ENCODE measurements at regions not wholly inside any gene's neighbourhood (a gene's known extent, or its start where the extent isn't known, plus 50 kb on each side); places are given as distances from the start of the nearest gene placed in this dataset.

DNA sequence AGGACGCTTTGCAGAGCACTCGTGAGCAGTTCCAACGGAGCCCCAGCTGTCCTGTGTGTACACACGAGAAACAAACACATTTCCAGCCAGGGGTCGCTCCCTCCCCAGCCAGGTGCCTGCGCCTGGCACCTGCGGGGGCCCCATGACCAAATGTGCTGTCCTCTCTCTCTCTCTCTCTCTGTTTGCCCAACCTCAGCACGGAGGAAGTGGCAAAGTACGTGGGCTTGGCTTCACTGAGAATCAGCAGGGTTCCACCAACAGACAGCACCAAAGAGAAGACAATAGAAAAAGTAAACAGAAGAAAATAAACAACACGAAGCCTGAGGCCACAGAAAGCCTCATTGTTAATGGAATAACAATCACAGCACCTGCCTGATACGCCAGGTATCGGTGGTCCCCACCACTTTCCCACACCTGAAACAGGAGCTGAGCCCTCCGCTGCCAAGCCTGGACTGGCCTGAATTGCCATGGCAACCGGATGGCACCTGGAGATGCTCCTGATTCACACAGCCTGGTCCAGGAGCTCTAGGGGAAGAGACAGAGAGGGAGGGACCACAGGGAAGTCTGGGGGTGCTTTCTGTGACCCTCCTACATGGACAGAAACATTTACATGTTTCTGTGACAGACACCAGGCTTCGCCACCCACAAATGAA is 103.9 kb upstream of the CACNA1A start:
- H3K4me3 Mint-ChIP-seq = no peak overlapping the region
- H3K27me3 Mint-ChIP-seq = peaks cover 2% of the 10 kb centered on the region
- H3K27ac Mint-ChIP-seq = no peak overlapping the region
- no peaks in the 10 kb centered on the region for H3K9me3 Mint-ChIP-seq
- POLR2A ChIA-PET = no interaction called here
- peaks cover 4% of the 10 kb centered on the region for H3K4me1 Mint-ChIP-seq
- DNase-seq = no peak
- ATAC-seq (ENCODE audit: low read depth) = peak; percentile 42
- H3K36me3 Mint-ChIP-seq = no peaks in the 10 kb centered on the region

DNA sequence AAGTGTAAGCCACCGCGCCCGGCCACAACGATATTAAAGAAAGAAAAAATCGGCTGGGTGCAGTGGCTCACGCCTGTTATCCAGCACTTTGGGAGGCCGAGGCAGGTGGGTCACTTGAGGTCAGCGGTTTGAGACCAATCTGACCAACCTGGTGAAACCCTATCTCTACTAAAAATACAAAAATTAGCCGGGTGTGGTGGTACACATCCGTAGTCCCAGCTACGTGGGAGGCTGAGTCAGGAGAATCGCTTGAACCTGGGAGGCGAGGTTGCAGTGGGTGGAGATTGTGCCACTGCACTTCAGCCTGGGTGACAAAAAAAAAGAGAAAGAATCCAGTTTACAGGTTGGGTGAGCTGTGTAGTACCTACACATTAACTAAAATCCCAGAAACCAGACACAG is 99.9 kb upstream of the CACNA1A start:
- H3K9me3 Mint-ChIP-seq = no peaks in the 10 kb centered on the region
- no peak overlapping the region for H3K4me3 Mint-ChIP-seq
- no peaks in the 10 kb centered on the region for H3K36me3 Mint-ChIP-seq
- POLR2A ChIA-PET = no interaction called here
- H3K4me1 Mint-ChIP-seq = peaks cover 4% of the 10 kb centered on the region
- H3K27ac Mint-ChIP-seq = no peak overlapping the region
- ATAC-seq (ENCODE audit: low read depth) (no peak), DNase-seq (no peak)
- H3K27me3 Mint-ChIP-seq = peaks cover 10% of the 10 kb centered on the region

DNA sequence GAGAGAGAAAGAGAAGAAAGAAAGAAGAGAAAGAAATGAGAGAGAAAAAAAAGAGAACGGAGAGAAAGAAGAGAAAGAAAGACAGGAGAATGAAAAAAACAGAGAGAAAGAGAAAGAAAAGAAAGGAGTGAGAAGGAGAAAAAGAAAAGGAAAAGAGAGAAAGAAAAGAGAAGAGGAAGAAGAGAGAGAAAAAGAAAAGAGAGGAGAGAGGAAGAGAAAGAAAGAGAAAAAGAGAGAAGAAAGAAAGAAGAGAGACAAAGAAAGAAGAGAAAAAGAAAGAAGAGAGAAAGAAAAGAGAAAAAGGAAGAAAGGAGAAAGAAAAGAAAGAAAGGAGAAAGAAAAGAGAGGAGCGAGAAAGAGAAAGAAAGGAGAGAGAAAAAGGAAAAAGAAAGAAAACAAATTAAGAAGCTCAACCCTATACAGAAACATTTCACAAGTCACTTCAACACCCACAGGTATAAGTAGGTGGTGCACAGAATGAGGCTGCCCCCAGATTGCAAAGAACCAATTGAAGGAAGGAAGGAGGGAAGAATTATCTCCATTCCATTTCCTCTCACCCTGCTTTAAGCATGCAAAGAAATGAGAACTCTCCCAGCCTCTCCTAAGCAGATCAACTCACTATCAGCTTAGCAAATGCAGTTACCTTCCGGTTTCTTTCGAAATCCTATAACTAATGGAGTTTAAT is 98.8 kb upstream of the CACNA1A start:
- Mint-ChIP-seq H3K36me3 (no peaks in the 10 kb centered on the region), H3K4me1 (peaks cover under 1% of the 10 kb centered on the region), H3K4me3 (no peak overlapping the region), H3K27me3 (peaks cover 12% of the 10 kb centered on the region), H3K9me3 (no peaks in the 10 kb centered on the region), H3K27ac (no peak overlapping the region)
- POLR2A ChIA-PET = no interaction called here
- DNase-seq = no peak
- no peak for ATAC-seq (ENCODE audit: low read depth)

DNA sequence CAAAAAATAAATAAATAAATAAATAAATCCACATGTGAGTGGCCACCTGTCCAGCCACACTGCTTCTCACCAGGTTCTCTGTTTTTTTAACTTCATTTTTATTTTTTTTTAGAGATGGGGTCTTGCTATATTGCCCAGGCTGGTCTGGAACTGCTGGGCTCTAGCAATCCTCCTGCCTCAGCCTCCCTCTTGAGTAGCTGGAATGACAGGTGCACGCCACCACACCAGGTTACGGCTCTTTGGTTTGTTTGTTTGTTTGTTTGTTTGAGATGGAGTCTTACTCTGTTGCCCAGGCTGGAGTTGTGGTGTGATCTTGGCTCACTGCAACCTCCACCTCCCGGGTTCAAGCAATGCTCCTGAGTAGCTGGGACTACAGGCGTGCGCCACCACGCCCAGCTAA is 94.5 kb upstream of the CACNA1A start:
- Mint-ChIP-seq H3K4me3 (no peak overlapping the region), H3K27ac (no peak overlapping the region), H3K4me1 (peaks cover 4% of the 10 kb centered on the region), H3K27me3 (peaks cover 18% of the 10 kb centered on the region), H3K36me3 (no peaks in the 10 kb centered on the region), H3K9me3 (no peaks in the 10 kb centered on the region)
- no peak for DNase-seq
- ATAC-seq (ENCODE audit: low read depth) = no peak
- POLR2A ChIA-PET = no interaction called here

DNA sequence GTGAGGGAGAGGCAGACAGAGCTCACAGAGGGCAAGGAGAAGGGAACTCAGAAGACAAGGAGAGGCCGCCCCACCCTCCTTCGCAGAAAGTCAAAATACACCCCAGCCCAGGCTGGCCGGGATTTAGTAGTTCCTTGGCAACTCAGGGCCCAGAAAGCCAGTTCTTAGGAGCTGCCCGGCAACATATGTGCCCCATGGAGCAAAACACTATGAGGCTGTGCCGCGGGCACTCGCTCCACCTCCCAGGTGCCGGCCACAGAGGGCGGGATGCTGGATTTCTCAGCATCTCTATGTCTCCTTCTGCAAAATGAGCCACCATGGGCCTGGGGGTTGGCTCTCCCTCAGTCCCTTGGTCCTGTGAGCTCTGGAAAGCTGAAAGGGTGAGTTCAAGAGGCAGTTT is 93.8 kb upstream of the CACNA1A start:
- peaks cover 18% of the 10 kb centered on the region for H3K27me3 Mint-ChIP-seq
- no peaks in the 10 kb centered on the region for H3K9me3 Mint-ChIP-seq
- DNase-seq = no peak
- no peaks in the 10 kb centered on the region for H3K36me3 Mint-ChIP-seq
- H3K4me1 Mint-ChIP-seq = peaks cover 4% of the 10 kb centered on the region
- POLR2A ChIA-PET = no interaction called here
- no peak overlapping the region for H3K27ac Mint-ChIP-seq
- no peak overlapping the region for H3K4me3 Mint-ChIP-seq
- no peak for ATAC-seq (ENCODE audit: low read depth)

DNA sequence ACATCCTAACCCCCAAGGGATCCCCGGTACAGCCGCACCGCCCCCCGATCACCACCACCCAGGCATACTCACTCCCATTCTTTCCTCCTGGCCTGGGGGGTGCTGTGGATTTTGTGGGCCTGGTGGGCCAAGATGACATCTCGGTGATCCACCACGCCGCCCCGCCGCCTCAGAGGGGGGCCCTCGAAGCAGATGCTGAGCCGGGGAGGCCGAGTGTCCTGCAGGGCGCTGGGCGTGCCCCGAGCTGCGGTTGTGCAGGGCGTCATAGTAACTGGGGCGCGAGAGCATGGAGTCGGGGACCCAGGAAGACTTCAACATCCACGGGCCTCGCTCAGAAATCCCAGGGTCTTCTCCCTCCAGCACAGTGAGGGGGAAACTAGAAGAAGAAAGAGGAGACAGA is 93.4 kb upstream of the CACNA1A start:
- Mint-ChIP-seq H3K9me3 (no peaks in the 10 kb centered on the region), H3K27me3 (peaks cover 18% of the 10 kb centered on the region), H3K27ac (no peak overlapping the region), H3K4me3 (no peak overlapping the region), H3K4me1 (peaks cover 4% of the 10 kb centered on the region), H3K36me3 (no peaks in the 10 kb centered on the region)
- DNase-seq (no peak), ATAC-seq (ENCODE audit: low read depth) (no peak)
- POLR2A ChIA-PET = no interaction called here

DNA sequence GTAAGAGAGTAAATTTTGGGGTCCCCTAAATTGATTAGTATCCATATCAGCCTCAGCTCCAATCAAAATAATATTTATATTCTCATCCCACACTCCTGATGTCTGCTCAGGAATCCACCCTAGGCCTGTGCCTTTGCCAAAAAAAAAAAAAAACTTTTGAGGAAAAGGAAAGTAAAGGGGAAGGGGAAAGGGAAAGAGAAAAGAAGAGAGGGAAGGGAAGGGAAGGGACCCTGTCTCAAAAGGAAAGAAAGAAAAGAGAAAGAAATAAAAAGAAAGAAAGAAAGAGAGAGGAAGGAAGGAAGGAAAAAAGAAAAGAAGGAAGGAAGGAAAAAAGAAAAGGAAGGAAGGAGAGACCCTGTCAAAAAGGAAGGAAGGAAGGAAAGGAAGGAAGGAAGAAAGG is 91.8 kb upstream of the CACNA1A start:
- ATAC-seq (ENCODE audit: low read depth) (no peak), DNase-seq (no peak)
- Mint-ChIP-seq H3K4me3 (no peak overlapping the region), H3K9me3 (no peaks in the 10 kb centered on the region), H3K27ac (no peak overlapping the region), H3K4me1 (peaks cover 4% of the 10 kb centered on the region), H3K36me3 (no peaks in the 10 kb centered on the region), H3K27me3 (peaks cover 18% of the 10 kb centered on the region)
- POLR2A ChIA-PET = no interaction called here

DNA sequence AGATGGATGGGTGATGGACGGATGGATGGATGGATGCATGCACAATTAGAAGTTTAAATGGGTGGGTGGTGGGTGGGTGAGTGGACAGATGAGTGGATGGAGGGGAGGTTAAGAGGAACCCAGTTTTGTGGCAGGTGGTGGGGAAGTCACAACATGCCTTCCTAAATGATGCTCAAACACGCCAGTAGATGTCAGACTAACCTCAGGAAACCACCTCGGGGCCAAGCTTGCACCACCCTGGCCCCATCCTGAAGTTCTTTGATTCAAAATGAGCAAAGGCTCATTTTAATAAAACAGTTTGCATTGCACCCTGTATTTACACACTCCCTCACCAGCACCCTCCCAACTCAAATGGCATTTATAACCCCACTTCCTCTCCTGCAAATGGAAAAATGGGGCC is 91.4 kb upstream of the CACNA1A start:
- POLR2A ChIA-PET = no interaction called here
- no peaks in the 10 kb centered on the region for H3K36me3 Mint-ChIP-seq

DNA sequence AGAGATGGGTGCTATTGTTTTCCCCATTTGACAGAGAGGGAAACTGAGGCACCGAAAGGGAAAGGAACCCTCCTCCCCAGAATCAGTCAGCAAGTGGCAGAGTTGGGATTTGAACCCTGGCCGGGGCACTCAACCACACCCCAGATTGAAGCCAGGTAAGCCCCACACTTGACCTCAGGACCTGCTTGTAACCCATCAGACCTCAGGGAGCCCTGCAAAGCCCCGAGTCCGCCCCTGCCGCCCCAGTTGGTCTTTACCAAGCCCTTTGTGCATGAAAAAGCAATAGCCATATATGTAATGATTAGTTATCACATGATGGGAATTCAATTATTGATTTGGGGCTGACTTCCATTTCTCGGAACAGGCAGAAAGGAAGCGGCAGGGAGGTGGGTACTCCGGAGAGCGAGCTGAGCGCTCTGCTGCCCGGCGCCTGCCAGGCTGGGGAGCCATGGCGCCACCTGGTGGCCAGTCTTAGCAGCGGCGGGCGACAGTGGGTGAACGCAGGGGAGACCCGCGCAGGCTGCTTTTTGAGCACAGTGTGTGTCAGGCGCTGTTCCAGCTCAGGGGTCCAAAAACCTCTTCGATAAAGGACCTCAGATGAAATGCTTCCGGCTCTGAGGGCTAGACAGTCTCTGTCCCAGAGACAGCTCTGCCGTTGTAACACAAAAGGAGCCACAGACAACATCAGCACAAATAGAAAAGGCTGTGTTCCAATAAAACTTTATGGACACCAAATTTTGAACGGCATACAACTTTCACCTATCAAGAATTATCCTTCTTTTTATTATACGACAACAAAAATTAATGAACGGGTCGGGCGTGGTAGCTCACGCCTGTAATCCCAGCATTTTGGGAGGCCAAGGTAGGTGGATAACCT is 82.9 kb upstream of the CACNA1A start:
- ATAC-seq (ENCODE audit: low read depth) (peak; percentile 97), DNase-seq (peak; percentile 91)
- Mint-ChIP-seq H3K27ac (no peak overlapping the region), H3K4me1 (no peaks in the 10 kb centered on the region), H3K4me3 (no peak overlapping the region), H3K27me3 (peaks cover 7% of the 10 kb centered on the region), H3K36me3 (no peaks in the 10 kb centered on the region), H3K9me3 (no peaks in the 10 kb centered on the region)
- POLR2A ChIA-PET = interaction anchor here (0.6 to 0.8 kb wide), 2 partner anchors 291 to 311 kb away, joined by 3 read pairs; no protein-coding TSS in a partner anchor

More for the DNA sequence above, 91.4 kb upstream of the CACNA1A start:
- DNase-seq (no peak), ATAC-seq (ENCODE audit: low read depth) (peak; percentile 74)
- Mint-ChIP-seq H3K4me3 (no peak overlapping the region), H3K4me1 (peaks cover 4% of the 10 kb centered on the region), H3K9me3 (no peaks in the 10 kb centered on the region), H3K27ac (no peak overlapping the region), H3K27me3 (peaks cover 18% of the 10 kb centered on the region)

DNA sequence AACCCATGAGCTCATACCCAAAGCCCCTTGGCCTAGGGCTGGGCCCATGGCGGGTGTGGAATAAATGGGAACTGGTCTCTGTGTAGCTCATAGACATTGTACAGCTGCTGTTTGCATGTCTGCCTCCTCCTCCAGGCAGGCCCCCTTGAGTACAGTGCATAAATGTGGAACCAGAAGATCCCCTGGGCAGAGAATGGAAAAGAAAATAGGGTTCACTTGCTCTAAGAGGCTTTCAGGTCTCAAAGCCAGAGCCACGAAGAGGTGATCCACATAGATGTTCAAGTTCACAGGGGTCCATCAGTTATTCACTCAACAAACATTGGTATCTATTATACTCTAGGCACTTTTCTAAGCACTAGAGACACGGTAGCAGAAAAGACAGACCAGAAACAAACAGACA is 79.2 kb upstream of the CACNA1A start:
- DNase-seq (no peak), ATAC-seq (ENCODE audit: low read depth) (no peak)
- POLR2A ChIA-PET = no interaction called here
- Mint-ChIP-seq H3K4me1 (no peaks in the 10 kb centered on the region), H3K27ac (no peak overlapping the region), H3K4me3 (no peak overlapping the region), H3K36me3 (no peaks in the 10 kb centered on the region), H3K27me3 (peaks cover 4% of the 10 kb centered on the region), H3K9me3 (no peaks in the 10 kb centered on the region)

DNA sequence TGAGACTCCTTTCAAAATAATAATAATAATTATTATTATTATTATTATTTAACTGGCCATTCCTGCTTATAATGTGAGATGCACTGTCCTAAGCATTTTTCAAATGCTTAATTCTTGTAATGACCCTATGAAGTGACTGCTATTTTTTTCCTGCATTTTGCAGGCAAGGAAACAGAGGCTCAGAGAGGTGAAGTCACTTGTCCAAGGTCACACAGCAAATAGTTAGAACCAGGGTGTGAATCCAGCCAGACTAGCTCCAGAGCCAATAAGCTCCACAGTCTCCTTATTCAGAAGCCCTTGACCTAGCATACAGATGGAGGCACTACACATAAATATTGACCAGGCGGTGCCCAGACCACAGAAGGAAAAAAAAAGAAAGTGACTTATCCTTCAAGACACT is 77.5 kb upstream of the CACNA1A start:
- H3K4me3 Mint-ChIP-seq = no peak overlapping the region
- H3K4me1 Mint-ChIP-seq = no peaks in the 10 kb centered on the region
- POLR2A ChIA-PET = no interaction called here
- H3K36me3 Mint-ChIP-seq = no peaks in the 10 kb centered on the region
- ATAC-seq (ENCODE audit: low read depth) (no peak), DNase-seq (no peak)
- H3K27ac Mint-ChIP-seq = no peak overlapping the region
- H3K27me3 Mint-ChIP-seq = peaks cover 4% of the 10 kb centered on the region
- H3K9me3 Mint-ChIP-seq = no peaks in the 10 kb centered on the region

DNA sequence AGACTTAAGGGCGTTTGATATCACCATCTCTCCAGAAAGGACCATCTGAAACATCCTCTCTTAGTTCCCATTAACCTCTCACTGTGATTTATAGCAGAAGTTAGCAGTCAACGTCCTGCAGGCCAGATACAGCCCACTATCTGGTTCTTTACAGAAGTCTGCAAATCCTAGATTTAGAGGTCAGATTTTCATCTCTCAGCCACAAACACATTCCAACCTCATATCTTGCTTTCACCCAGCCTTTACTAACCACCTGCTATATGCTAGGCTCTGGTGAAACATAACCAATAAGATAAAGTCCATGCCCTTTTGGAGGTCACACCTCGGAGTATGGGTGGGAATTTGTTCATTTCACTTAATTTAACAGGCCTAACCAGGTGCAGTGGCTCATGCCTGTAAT is 76.8 kb upstream of the CACNA1A start:
- no peaks in the 10 kb centered on the region for H3K9me3 Mint-ChIP-seq
- H3K27me3 Mint-ChIP-seq = peaks cover 2% of the 10 kb centered on the region
- no peaks in the 10 kb centered on the region for H3K4me1 Mint-ChIP-seq
- no peaks in the 10 kb centered on the region for H3K36me3 Mint-ChIP-seq
- DNase-seq = no peak
- no peak overlapping the region for H3K27ac Mint-ChIP-seq
- POLR2A ChIA-PET = no interaction called here
- no peak overlapping the region for H3K4me3 Mint-ChIP-seq
- no peak for ATAC-seq (ENCODE audit: low read depth)

DNA sequence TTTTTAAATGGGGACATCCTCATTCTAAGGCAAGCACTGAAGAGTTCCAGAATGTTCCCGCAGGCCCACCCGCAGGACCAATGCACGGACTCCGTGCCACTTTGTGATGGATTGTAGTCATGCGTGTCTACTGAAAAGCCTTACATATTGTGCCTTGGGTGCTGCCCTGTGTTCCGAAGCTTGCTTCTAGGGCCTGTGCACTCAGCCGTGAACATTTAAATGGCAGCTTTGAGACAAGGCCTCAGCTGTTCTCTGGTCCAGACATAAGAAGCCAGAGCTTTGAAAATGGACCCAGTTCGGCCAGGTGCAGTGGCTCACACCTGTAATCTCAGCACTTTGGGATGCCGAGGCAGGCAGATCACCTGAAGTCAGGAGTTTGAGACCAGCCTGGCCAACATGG is 75.3 kb upstream of the CACNA1A start:
- peaks cover 2% of the 10 kb centered on the region for H3K27me3 Mint-ChIP-seq
- H3K9me3 Mint-ChIP-seq = peaks cover 1% of the 10 kb centered on the region
- no peak for ATAC-seq (ENCODE audit: low read depth)
- H3K27ac Mint-ChIP-seq = no peak overlapping the region
- no peak for DNase-seq
- H3K36me3 Mint-ChIP-seq = no peaks in the 10 kb centered on the region
- H3K4me3 Mint-ChIP-seq = no peak overlapping the region
- POLR2A ChIA-PET = no interaction called here
- H3K4me1 Mint-ChIP-seq = no peaks in the 10 kb centered on the region

Measured in activated naive CD8-positive, alpha-beta T cell treated with anti-CD3 and anti-CD28 coated beads, Interleukin-2, amount 10 ng/mL, durations not matched to agents 7 days and 5 days (primary cell).